Renal pelvis (tissue), 1 donor: ENCODE measurements at regions not wholly inside any gene's neighbourhood (a gene's known extent, or its start where the extent isn't known, plus 50 kb on each side); places are given as distances from the start of the nearest gene placed in this dataset.

Source experiments
- DNase-seq: peaks from one replicate; pipeline ENCODE4 v3.0.0-alpha.2; 2013

GRCh38 chr13:61470786-61471185, 55.1 kb upstream of the PCDH20 start:
- no peak for DNase-seq

GRCh38 chr13:61466280-61466679, 50.6 kb upstream of the PCDH20 start:
- no peak for DNase-seq
